ENCODE measurements at regions not wholly inside any gene's neighbourhood (a gene's known extent, or its start where the extent isn't known, plus 50 kb on each side); places are given as distances from the start of the nearest gene placed in this dataset.

- TF ChIP-seq, protein P1, sequence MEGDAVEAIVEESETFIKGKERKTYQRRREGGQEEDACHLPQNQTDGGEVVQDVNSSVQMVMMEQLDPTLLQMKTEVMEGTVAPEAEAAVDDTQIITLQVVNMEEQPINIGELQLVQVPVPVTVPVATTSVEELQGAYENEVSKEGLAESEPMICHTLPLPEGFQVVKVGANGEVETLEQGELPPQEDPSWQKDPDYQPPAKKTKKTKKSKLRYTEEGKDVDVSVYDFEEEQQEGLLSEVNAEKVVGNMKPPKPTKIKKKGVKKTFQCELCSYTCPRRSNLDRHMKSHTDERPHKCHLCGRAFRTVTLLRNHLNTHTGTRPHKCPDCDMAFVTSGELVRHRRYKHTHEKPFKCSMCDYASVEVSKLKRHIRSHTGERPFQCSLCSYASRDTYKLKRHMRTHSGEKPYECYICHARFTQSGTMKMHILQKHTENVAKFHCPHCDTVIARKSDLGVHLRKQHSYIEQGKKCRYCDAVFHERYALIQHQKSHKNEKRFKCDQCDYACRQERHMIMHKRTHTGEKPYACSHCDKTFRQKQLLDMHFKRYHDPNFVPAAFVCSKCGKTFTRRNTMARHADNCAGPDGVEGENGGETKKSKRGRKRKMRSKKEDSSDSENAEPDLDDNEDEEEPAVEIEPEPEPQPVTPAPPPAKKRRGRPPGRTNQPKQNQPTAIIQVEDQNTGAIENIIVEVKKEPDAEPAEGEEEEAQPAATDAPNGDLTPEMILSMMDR (IDR thresholded peaks at IDR 0.05): no peak
- TF ChIP-seq POLR2A (IDR thresholded peaks at IDR 0.05) (no peak), POLR2AphosphoS5 (IDR thresholded peaks at IDR 0.05) (no peak), EP300 (IDR thresholded peaks at IDR 0.05) (no peak)
Observed at GRCh38 chr1:238913210-238913609, 473.2 kb upstream of the CHRM3 start.

Measured in upper lobe of left lung (tissue), 4 donors.